ELF-1 (cell line): ENCODE measurements at regions not wholly inside any gene's neighbourhood (a gene's known extent, or its start where the extent isn't known, plus 50 kb on each side); places are given as distances from the start of the nearest gene placed in this dataset.
"Not testable (repeated sequence)": the region's sequence is repeated elsewhere in the genome, so short reads cannot be mapped to it uniquely, and the experiment has no call there.

Experiments
- DNase-seq: peaks from one replicate; pipeline ENCODE4 v3.0.0-alpha.2; 2016; ENCODE audit warnings: low read depth, low spot score

DNA sequence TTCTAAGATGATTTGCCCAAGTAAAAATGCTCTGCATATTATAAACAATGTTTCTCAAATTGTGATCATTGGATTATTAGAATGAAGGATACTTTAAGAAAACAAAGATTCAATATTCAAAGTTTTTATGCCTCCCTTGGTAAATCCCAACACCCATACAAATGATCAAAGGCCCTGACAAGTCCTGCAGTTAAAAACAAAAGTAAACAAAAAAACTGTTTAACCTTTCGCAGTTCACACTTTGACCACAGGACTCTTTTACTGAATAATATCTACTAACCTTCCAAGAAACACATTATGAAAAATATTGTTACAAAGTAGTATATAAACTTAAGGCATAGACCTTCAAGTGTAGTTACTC, 365.9 kb upstream of the ZFHX3 start:
- no peak for DNase-seq

- no peak for DNase-seq
These were observed 365.3 kb upstream of the ZFHX3 start for GRCh38 chr16:73413091-73413829.

GRCh38 chr16:73412416-73412815, 364.5 kb upstream of the ZFHX3 start:
- DNase-seq: no peak

- no peak for DNase-seq
These were observed 360.8 kb upstream of the ZFHX3 start for GRCh38 chr16:73408716-73409115.

DNA sequence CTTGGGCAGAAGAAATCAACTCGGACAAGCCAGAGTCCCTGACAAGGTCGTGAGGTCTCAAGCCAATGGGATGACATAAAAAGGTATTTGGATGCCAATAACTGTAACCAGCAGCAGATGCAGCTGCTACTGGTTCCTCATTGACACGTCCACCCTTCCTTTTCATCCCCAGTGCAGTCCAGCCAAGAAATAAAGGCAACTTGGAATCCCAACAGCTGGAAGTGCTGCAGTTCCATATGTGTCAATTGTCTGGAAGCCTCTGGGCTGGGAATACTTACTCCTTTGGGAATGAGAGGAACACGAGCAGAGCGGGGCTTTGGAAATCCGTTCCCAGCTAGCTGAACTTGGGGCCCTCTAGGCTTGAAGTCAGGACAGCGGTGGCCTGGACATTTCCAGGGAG, 360.4 kb upstream of the ZFHX3 start:
- DNase-seq: no peak

DNA sequence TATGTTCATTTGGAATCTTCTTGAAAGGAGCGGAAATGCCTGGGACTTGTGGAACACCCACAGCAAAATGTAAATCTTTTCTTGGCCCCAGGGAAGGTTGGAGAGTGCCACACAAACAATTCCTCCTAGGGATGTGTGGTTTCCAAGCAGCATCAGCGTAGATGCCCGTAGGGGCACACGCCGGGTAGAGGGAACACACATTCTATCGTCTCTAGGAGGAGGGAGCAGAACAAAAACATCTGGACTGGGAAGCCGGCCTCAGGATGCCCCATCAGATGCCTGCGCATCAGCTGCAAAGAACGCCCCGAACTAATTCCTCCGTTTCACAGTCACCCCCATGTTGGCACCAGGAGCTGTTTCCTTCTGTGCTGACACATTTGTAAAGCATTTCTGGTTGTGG, 357.9 kb upstream of the ZFHX3 start:
- DNase-seq: no peak

GRCh38 chr16:73404001-73404400, 356.1 kb upstream of the ZFHX3 start:
- DNase-seq: no peak

DNA sequence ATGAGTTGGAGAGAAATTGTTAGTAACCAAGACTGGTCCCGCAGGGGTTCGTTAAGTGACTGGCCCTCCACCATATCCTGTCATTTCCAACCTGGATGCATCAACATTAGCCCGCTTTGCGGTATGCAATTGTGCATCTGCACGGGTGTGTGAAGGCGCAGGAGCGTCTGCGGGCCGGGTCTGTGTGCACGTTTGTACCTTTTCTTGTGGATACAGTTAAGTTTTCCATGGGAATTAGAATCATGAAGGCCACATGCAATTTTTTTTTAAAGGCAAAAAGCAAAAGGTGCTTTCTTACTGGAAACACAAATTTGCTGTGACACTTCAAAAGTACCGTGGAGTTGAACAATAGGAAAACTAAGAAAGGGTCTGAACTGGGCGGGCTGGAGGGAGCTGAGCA, 355.4 kb upstream of the ZFHX3 start:
- no peak for DNase-seq

GRCh38 chr16:73400951-73401350, 353.0 kb upstream of the ZFHX3 start:
- no peak for DNase-seq

DNA sequence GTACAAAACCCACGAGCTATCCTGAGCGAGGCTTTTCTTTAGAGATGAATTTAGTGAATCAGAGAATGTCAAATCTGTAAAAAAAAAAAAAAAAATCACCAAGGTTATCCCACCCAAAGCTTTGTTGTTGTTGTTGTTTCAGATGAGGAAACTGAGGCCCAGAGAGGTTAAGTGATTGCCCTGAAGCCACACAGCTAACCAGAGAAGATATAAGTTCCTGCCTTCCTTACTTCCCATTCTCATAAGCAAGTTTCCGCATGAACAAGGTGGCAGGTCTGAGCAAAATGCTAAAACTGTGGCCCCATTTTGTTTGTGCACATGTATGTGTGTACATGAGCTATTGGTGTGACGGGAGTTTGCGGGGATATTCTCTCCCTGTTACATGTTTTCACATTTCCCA, 352.1 kb upstream of the ZFHX3 start:
- DNase-seq: no peak

DNA sequence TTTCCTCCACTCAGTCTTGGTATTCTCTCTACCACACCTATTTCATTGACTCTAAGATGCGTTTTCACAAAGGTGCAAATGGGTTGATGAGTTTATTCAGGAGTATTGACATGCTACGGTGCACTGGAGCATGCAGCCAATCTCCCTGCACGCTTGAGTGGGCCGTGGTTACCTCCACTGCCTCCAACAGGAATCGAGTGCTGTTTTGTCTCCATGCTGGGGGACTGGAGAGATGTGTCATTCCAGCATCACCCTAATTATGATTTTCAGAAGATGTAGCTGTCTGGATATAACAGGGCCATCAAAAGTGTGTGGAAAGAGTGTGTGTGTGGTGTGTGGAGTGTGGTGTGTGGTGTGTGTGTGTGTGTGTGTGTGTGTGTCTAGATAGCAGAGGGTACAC, 351.6 kb upstream of the ZFHX3 start:
- DNase-seq: no peak

GRCh38 chr16:73398604-73399003, 350.7 kb upstream of the ZFHX3 start:
- DNase-seq: not testable (repeated sequence)

GRCh38 chr16:73396556-73396955, 348.6 kb upstream of the ZFHX3 start:
- no peak for DNase-seq

GRCh38 chr16:73390936-73391335, 343.0 kb upstream of the ZFHX3 start:
- DNase-seq: no peak

- no peak for DNase-seq
These were observed 342.6 kb upstream of the ZFHX3 start for GRCh38 chr16:73390491-73390890.

DNA sequence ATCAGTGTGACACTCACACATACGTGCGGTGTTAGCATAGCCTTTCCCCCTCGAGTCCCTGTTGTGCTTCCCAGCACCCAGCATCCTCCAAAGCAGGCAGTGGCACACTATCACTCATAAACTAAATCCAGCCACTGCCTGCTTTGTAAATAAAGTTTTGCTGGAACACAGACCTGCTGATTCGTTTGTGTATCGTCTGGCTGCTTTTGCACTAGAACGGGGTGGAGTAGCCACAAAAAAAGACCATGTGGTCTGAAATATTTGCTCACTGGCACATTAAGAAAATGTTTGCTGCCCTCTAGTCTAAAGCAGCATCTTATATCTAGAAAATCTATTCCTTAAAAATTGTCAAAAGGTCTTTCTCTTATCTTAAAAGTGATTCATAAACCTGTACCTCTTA, 341.2 kb upstream of the ZFHX3 start:
- DNase-seq: no peak

GRCh38 chr16:73387979-73388378, 340.1 kb upstream of the ZFHX3 start:
- no peak for DNase-seq

- no peak for DNase-seq
These were observed 337.8 kb upstream of the ZFHX3 start for GRCh38 chr16:73385696-73386095.

GRCh38 chr16:73384506-73385089, 336.7 kb upstream of the ZFHX3 start:
- no peak for DNase-seq

DNA sequence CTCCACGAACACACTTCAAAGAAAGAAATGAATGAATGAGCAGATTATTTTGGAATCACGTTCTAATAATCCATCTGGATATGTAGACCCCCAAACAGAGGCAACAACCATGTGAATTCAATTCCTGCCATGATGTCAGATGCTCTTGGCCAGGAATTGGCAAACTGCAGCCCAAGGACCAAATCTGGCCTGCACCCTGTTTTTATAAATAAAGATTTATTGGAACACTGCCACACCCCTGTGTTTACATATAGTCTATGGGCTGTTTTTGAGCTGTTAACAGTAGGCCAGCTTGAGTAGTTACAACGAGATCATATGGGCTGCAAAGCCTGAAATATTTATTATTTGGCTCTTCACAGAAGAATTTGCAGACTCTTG, 336.0 kb upstream of the ZFHX3 start:
- no peak for DNase-seq

DNA sequence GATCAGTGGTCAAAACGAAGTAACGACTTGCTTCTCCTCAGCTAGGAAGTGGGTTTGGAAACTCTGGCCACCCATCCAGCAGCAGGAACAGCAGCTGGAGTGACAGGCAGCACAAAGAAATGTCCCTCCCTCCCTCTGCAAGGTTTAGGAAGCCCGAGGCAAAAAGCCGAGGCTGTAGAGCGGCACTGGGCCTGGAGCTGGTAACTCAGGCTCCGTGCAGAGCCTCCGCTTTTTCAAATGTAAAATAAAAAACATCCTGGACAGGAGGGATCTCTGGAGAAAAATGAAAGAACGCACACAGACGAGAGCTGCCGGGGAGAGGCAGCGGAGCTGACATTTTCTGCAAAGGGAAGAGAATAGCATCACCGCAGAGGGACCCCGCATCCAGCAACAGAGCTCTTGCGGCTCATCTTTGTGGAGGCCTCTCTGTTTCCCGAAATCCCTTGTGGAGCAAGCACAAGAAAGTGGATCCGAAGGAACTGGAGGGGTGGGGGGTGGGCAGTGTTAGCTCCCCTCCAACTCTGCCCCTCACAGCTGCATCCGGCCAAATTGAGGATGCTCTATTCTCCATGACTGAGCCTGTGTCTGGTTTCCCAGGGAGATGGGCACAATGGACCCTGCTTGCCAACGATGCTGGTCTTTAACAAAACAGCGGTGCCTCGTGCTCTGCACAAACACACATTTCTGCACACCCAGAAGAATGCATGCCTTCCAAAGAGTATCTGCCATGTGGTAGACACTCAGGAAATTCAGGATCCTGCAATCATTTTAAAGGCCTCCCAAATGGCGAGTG, 335.5 kb upstream of the ZFHX3 start:
- peak; percentile 81 for DNase-seq

- no peak for DNase-seq
These were observed 330.5 kb upstream of the ZFHX3 start for GRCh38 chr16:73378471-73378870.
